GM18909 (cell line): ENCODE measurements at regions not wholly inside any gene's neighbourhood (a gene's known extent, or its start where the extent isn't known, plus 50 kb on each side); places are given as distances from the start of the nearest gene placed in this dataset.
A peak's percentile ranks its signal among the peaks of the same experiment; 100 is the strongest.
"Not testable (repeated sequence)": the region's sequence is repeated elsewhere in the genome, so short reads cannot be mapped to it uniquely, and the experiment has no call there.

Experiments used
- ATAC-seq: cut with Tn5 transposase; IDR thresholded peaks from one replicate; pipeline ENCODE4 v1.9.1; 2021; ENCODE audit warnings: mild to moderate bottlenecking; ENCODE audit not compliant: unreplicated experiment, poor library complexity

- ATAC-seq: no peak
Measured at GRCh38 chr5:45893309-45893708, 197.1 kb upstream of the HCN1 start.

- not testable (repeated sequence) for ATAC-seq
Measured at GRCh38 chr5:45890441-45891080, 194.4 kb upstream of the HCN1 start.

- ATAC-seq: no peak
Measured at GRCh38 chr5:45862763-45863162, 166.6 kb upstream of the HCN1 start.

GRCh38 chr5:45847877-45848276 lies 151.7 kb upstream of the HCN1 start:
- ATAC-seq: no peak

- ATAC-seq: no peak
Measured at GRCh38 chr5:45826055-45826454, 129.9 kb upstream of the HCN1 start.

- no peak for ATAC-seq
Measured at GRCh38 chr5:45800331-45800730, 104.2 kb upstream of the HCN1 start.

GRCh38 chr5:45799388-45799787 lies 103.2 kb upstream of the HCN1 start:
- no peak for ATAC-seq

GRCh38 chr5:45796959-45797553 lies 100.9 kb upstream of the HCN1 start:
- ATAC-seq: no peak

- no peak for ATAC-seq
Measured at GRCh38 chr5:45795458-45795857, 99.3 kb upstream of the HCN1 start.

- ATAC-seq: peak; percentile 82
Measured at GRCh38 chr5:45793638-45794532, 97.7 kb upstream of the HCN1 start.

GRCh38 chr5:45779874-45780671 lies 83.9 kb upstream of the HCN1 start:
- ATAC-seq: no peak

- no peak for ATAC-seq
Measured at GRCh38 chr5:45774528-45774927, 78.3 kb upstream of the HCN1 start.

GRCh38 chr5:45772402-45772801 lies 76.2 kb upstream of the HCN1 start:
- ATAC-seq: no peak

GRCh38 chr5:45765561-45765960 lies 69.4 kb upstream of the HCN1 start:
- ATAC-seq: no peak

- no peak for ATAC-seq
Measured at GRCh38 chr5:45750574-45750973, 54.4 kb upstream of the HCN1 start.

- not testable (repeated sequence) for ATAC-seq
Measured at GRCh38 chr5:45748511-45748910, 52.3 kb upstream of the HCN1 start.
